GM19324 (cell line): ENCODE measurements at regions not wholly inside any gene's neighbourhood (a gene's known extent, or its start where the extent isn't known, plus 50 kb on each side); places are given as distances from the start of the nearest gene placed in this dataset.

Experiments used
- ATAC-seq: cut with Tn5 transposase; IDR thresholded peaks from one replicate; pipeline ENCODE4 v1.9.1; 2021; ENCODE audit warnings: mild to moderate bottlenecking, moderate library complexity; ENCODE audit not compliant: unreplicated experiment, low FRiP score

GRCh38 chr21:34311561-34312330 lies 52.1 kb upstream of the KCNE2 start:
- no peak for ATAC-seq

GRCh38 chr21:34313116-34313515 lies 50.7 kb upstream of the KCNE2 start:
- no peak for ATAC-seq
